MM.1S (cell line): ENCODE measurements at regions not wholly inside any gene's neighbourhood (a gene's known extent, or its start where the extent isn't known, plus 50 kb on each side); places are given as distances from the start of the nearest gene placed in this dataset.

Experiments used
- DNase-seq: peaks from one replicate; pipeline ENCODE4 v3.0.0-alpha.2; 2015
- H2AFZ ChIP-seq: fragments of 300-600 bp; sonication (generic); 2 replicates; pipeline ENCODE4 v1.6.0; 2016; ENCODE audit warnings: antibody characterized with exemption, low read length
- H3F3A ChIP-seq: fragments of 300-600 bp; sonication (generic); 2 replicates; pipeline ENCODE4 v1.6.1; 2016; ENCODE audit warnings: mild to moderate bottlenecking, antibody characterized with exemption, low read length, moderate library complexity, mixed read lengths; ENCODE audit not compliant: insufficient read depth
- H3K27ac ChIP-seq: fragments of 300-600 bp; sonication (generic); 2 replicates; pipeline ENCODE4 v1.5.1; 2016; ENCODE audit warnings: mild to moderate bottlenecking, low read length
- H3K27me3 ChIP-seq: fragments of 300-600 bp; sonication (generic); replicated peaks from 2 replicates; pipeline ENCODE4 v1.6.0; 2016; ENCODE audit warnings: low read length; ENCODE audit not compliant: insufficient read depth
- H3K36me3 ChIP-seq: fragments of 300-600 bp; sonication (generic); replicated peaks from 2 replicates; pipeline ENCODE4 v1.6.1; 2016; ENCODE audit warnings: mild to moderate bottlenecking, low read length, mixed read lengths; ENCODE audit not compliant: insufficient read depth
- H3K4me1 ChIP-seq: fragments of 300-600 bp; sonication (generic); 2 replicates; pipeline ENCODE4 v1.6.1; 2016; ENCODE audit warnings: low read length, mixed read lengths
- H3K4me2 ChIP-seq: fragments of 300-600 bp; sonication (generic); 2 replicates; pipeline ENCODE4 v1.6.0; 2016; ENCODE audit warnings: low read depth, low read length
- H3K4me3 ChIP-seq: fragments of 300-600 bp; sonication (generic); 2 replicates; pipeline ENCODE4 v1.5.1; 2016; ENCODE audit warnings: low read length, mixed read lengths
- H3K79me2 ChIP-seq: fragments of 300-600 bp; sonication (generic); 2 replicates; pipeline ENCODE4 v1.6.1; 2016; ENCODE audit warnings: mixed run types, low read length, mixed read lengths
- H3K9ac ChIP-seq: fragments of 300-600 bp; sonication (generic); 2 replicates; pipeline ENCODE4 v1.6.1; 2016; ENCODE audit warnings: low read length, mixed read lengths
- H3K9me2 ChIP-seq: fragments of 300-600 bp; sonication (generic); replicated peaks from 2 replicates; pipeline ENCODE4 v1.6.1; 2016; ENCODE audit warnings: mild to moderate bottlenecking, low read length, mixed read lengths; ENCODE audit not compliant: insufficient read depth
- H3K9me3 ChIP-seq: fragments of 300-600 bp; sonication (generic); replicated peaks from 2 replicates; pipeline ENCODE4 v1.6.1; 2016; ENCODE audit warnings: mild to moderate bottlenecking, low read length, mixed read lengths; ENCODE audit not compliant: insufficient read depth
- H4K20me1 ChIP-seq: fragments of 300-600 bp; sonication (generic); 2 replicates; pipeline ENCODE4 v1.6.1; 2016; ENCODE audit warnings: mild to moderate bottlenecking, low read length, moderate library complexity, mixed read lengths; ENCODE audit not compliant: insufficient read depth
- EZH2 ChIP-seq: fragments of 300-600 bp; sonication (generic); optimal IDR thresholded peaks from 2 replicates; pipeline ENCODE3; 2017; ENCODE audit warnings: low read depth, mild to moderate bottlenecking, antibody characterized with exemption, low read length, mixed read lengths
- EZH2phosphoT487 ChIP-seq: fragments of 300-600 bp; sonication (generic); IDR thresholded peaks from 2 replicates; pipeline ENCODE4 v1.6.1; 2018; ENCODE audit warnings: antibody characterized with exemption, low read length
- TF ChIP-seq, protein P1 (sequence below): fragments of 300-600 bp; sonication (generic); IDR thresholded peaks from 2 replicates; pipeline ENCODE4 v1.5.1; 2016; ENCODE audit warnings: antibody characterized with exemption, low read length, mixed read lengths

DNA sequence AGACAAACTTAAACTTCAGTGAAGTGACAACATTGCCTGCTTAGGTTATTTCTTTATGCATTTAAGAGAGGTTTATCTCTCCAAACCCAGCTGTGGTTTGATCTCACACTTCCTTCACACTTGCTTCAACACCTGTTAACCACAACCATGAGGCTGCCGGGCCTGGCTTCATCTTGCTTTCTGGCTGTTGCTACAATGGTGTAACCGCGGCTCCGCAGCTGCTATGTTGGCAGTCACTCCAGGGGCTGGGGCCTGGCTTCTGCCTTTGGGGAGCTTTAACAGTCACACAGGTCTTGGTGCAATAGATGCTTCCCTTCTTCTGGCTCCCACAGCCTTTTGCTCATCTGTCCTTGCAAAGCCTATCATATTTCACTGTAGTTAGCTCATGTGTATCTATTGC, 72.9 kb upstream of the MNS1 start:
- Histone ChIP-seq H3K27ac (no peak overlapping the region; the same call in 1 of the 2 replicates), H2AFZ (no peak overlapping the region), H3F3A (peaks cover 6% of the 10 kb centered on the region), H3K9me3 (no peaks in the 10 kb centered on the region), H3K4me1 (peaks cover 19% of the 10 kb centered on the region), H3K36me3 (no peaks in the 10 kb centered on the region), H3K4me3 (no peak overlapping the region), H3K9me2 (no peaks in the 10 kb centered on the region), H3K9ac (no peak overlapping the region), H3K27me3 (no peaks in the 10 kb centered on the region), H3K4me2 (peak overlapping the region; percentile 35; the same call in 1 of the 2 replicates), H3K79me2 (no peaks in the 10 kb centered on the region), H4K20me1 (no peaks in the 10 kb centered on the region)
- DNase-seq = peak; percentile 93
- TF ChIP-seq EZH2 = no peak
- no peak for TF ChIP-seq EZH2phosphoT487
- TF ChIP-seq, protein P1, sequence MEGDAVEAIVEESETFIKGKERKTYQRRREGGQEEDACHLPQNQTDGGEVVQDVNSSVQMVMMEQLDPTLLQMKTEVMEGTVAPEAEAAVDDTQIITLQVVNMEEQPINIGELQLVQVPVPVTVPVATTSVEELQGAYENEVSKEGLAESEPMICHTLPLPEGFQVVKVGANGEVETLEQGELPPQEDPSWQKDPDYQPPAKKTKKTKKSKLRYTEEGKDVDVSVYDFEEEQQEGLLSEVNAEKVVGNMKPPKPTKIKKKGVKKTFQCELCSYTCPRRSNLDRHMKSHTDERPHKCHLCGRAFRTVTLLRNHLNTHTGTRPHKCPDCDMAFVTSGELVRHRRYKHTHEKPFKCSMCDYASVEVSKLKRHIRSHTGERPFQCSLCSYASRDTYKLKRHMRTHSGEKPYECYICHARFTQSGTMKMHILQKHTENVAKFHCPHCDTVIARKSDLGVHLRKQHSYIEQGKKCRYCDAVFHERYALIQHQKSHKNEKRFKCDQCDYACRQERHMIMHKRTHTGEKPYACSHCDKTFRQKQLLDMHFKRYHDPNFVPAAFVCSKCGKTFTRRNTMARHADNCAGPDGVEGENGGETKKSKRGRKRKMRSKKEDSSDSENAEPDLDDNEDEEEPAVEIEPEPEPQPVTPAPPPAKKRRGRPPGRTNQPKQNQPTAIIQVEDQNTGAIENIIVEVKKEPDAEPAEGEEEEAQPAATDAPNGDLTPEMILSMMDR = no peak

DNA sequence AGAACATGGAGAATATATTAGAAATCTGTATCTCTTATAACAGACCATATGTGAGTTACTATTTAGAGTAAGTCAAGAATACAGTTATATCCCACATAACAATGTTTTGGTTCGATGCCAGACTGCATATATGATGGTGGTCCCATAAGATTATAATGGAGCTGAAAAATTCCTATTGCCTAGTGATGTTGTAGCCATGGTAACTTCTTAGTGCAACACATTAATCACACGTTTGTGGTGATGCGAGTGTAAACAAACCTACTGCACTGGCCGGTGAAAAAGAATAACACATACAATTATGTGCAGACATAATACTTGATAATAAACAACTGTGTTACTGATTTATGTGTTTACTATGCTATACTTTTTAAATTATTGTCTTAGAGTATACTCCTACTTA, 69.8 kb upstream of the MNS1 start:
- Histone ChIP-seq H3K9ac (no peak overlapping the region), H3K9me3 (no peaks in the 10 kb centered on the region), H3K4me2 (no peak overlapping the region), H3K27ac (no peak overlapping the region), H2AFZ (no peak overlapping the region), H3F3A (peaks cover 6% of the 10 kb centered on the region), H3K4me3 (no peak overlapping the region), H3K79me2 (no peaks in the 10 kb centered on the region), H4K20me1 (no peaks in the 10 kb centered on the region), H3K9me2 (no peaks in the 10 kb centered on the region), H3K27me3 (no peaks in the 10 kb centered on the region), H3K36me3 (no peaks in the 10 kb centered on the region), H3K4me1 (peaks cover 23% of the 10 kb centered on the region)
- no peak for TF ChIP-seq EZH2
- TF ChIP-seq, protein P1 = no peak
- TF ChIP-seq EZH2phosphoT487 = no peak
- DNase-seq = no peak

- Histone ChIP-seq H2AFZ (no peak overlapping the region), H3K4me3 (no peak overlapping the region), H3K79me2 (no peaks in the 10 kb centered on the region), H3K4me1 (peaks cover 23% of the 10 kb centered on the region), H3K36me3 (no peaks in the 10 kb centered on the region), H3K4me2 (no peak overlapping the region), H4K20me1 (no peaks in the 10 kb centered on the region), H3K9ac (no peak overlapping the region), H3K9me2 (no peaks in the 10 kb centered on the region), H3K9me3 (no peaks in the 10 kb centered on the region), H3K27me3 (no peaks in the 10 kb centered on the region), H3F3A (peaks cover 6% of the 10 kb centered on the region), H3K27ac (no peak overlapping the region)
- TF ChIP-seq, protein P1 = no peak
- TF ChIP-seq EZH2phosphoT487 = no peak
- TF ChIP-seq EZH2 = no peak
- no peak for DNase-seq
These were observed 68.9 kb upstream of the MNS1 start for GRCh38 chr15:56533731-56534403.
